ENCODE measurements at regions not wholly inside any gene's neighbourhood (a gene's known extent, or its start where the extent isn't known, plus 50 kb on each side); places are given as distances from the start of the nearest gene placed in this dataset.
"Not testable (repeated sequence)": the region's sequence is repeated elsewhere in the genome, so short reads cannot be mapped to it uniquely, and the experiment has no call there.

GRCh38 chr12:97616946-97617345 is 154.3 kb downstream of the RMST start:
- no peak for DNase-seq

DNA sequence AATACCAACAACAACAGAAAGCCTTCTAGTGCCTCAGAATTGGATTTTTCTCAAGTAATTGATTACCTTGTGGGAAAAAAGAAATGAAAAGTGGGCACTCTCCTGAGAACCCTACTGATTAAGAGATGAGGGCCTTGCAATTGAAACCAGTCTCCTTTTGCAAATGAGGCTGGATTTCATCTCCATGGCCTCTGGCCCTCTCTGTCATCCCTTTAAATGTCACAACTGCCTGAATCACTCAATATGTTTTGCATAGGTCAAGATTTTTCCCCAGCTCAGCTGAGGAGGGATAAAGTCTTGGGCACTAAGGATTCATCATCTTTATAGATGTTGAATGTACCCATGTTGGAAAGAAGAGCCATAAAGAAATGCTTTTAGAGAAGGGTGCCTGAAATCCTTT is 166.4 kb downstream of the RMST start:
- no peak for DNase-seq

DNA sequence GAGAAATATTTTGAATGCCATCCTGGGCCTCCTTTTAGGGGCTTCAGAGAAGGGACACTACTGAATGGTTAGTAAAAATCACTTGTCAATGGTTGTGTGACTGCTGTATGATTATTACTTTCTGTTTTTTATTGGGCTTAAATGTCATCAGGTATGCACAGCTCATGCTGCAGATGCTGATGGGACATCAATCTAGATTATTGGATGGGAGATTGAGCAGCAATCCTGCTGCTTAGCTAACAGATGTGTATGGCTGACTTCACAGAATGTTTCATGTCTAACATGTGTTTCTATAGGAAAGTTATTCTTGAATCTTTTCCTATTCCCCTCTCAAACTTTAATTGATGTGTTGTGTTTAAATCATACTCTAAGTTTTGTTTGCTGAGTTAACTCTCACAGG is 166.8 kb downstream of the RMST start:
- no peak for DNase-seq

GRCh38 chr12:97630356-97630755 is 167.8 kb downstream of the RMST start:
- DNase-seq, result no peak

- DNase-seq, result no peak
Observed at GRCh38 chr12:97630875-97631274, 168.3 kb downstream of the RMST start.

DNA sequence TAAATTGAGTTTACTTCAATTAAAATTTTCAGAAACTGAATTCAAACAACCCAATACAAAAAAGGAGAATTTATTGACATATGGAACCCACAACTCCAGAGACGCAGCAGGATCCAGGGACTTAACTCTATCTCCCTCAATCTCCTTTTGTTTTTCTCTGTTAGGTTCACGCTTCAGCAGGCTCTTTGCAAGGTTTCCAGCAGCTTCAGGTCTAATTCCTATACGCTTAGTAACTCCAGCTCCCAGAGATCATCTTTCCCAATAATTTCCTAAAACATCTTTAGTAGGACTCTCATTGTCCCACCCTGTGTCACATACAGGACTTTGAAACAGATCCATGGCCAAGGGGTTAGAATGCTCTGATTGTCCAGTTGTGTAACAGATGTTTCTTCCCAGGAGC is 175.2 kb downstream of the RMST start:
- no peak for DNase-seq

- no peak for DNase-seq
Observed at GRCh38 chr12:97638739-97639138, 176.1 kb downstream of the RMST start.

DNA sequence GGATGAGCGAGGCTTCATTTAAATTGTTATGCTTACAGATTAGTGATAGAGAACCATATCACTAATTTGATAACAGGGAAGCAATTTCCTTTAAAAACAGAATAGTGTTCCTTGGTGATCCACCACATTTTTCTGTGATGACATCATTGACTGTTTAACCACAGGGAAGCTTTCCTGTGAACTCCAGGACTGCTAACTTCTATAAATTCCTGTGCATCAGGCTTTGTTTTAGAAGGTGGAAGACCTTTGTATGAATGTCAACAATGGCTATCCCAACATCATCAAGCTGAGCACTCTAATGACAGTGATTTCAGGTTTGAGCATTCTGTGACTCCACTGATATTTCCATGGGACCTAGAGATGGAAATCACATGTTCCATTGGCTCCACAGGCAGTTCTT is 177.1 kb downstream of the RMST start:
- DNase-seq, result no peak

- DNase-seq, result no peak
Observed at GRCh38 chr12:97640826-97641225, 178.2 kb downstream of the RMST start.

DNA sequence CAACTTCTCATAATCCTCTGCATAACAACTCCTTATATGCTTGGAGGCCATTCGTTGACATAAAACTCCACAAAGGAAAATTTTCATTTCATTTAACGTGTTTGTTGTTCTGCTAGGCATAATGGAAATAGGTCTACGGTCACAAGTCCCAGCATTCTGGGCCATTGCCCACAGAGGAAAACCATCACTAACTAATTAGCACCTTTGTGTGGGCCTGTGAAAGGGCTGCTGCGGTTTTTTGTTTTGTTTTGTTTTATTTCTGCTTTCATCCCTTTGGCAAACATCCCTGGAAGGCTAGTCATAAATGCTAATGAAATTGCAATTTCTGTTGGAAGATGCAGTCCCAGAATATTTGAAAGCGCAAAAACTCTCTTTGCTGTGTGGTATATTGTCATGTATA is 180.3 kb downstream of the RMST start:
- DNase-seq, result no peak

- DNase-seq, result no peak
Observed at GRCh38 chr12:97643924-97644323, 181.3 kb downstream of the RMST start.

DNA sequence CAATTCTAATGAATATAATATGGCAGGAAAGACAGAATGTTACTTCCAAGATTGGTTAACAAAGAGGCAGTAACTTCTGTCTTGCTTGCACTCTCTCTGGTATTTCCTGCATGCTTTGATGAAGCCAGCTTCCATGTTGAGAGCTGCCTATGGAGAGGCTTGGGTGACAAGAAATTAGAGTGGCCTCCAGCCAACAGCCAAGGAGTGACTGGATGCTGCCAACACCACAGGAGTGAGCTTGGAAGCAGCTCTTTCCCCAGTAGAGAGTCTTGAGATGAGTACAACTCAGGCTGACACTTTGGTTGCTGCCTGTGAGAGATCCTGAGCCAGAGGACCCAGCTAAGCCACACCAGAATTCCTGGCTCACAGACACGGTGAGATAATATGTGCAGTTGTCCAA is 183.1 kb downstream of the RMST start:
- DNase-seq, result no peak

DNA sequence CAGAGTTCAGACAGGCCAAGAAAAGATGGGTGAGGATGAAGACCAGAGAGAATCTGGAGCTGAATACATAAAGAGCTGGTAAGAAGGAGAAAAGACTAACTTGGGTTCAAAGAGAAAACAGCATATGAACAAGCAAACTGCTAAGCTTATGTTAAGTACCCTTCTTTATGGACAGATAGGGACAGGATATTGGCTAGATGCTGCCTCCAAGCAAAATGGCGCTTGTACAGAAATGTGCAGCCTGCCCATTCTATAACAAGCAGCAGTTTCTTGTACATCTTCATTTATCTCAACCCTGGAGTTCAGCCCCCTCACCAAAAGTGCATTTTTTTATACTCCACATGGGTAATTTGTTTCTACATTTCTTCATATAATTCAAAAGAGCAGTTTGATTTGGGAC is 184.5 kb downstream of the RMST start:
- no peak for DNase-seq

GRCh38 chr12:97650242-97650641 is 187.6 kb downstream of the RMST start:
- DNase-seq, result no peak

GRCh38 chr12:97656548-97656947 is 193.9 kb downstream of the RMST start:
- not testable (repeated sequence) for DNase-seq

GRCh38 chr12:97659117-97659880 is 196.7 kb downstream of the RMST start:
- no peak for DNase-seq

DNA sequence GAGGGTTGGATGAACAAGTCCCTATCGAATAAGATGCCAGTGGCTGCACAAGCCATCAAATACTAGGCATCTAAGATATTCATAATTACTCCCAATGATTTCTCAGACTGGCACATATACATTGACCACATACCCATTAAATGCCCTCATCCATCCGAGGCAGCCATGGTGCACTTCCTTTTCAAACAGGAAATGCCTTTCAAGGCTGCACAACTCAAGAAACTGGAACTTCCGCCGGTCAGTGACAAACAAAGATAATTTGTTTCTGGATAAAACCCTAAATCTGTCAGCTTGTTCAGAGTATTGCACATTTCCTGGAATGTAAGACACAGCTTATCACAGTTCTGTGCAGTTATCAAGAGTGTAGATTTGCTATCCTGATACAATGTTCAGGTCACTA is 203.7 kb downstream of the RMST start:
- DNase-seq, result no peak

- DNase-seq, result no peak
Observed at GRCh38 chr12:97672870-97673269, 210.3 kb downstream of the RMST start.

DNA sequence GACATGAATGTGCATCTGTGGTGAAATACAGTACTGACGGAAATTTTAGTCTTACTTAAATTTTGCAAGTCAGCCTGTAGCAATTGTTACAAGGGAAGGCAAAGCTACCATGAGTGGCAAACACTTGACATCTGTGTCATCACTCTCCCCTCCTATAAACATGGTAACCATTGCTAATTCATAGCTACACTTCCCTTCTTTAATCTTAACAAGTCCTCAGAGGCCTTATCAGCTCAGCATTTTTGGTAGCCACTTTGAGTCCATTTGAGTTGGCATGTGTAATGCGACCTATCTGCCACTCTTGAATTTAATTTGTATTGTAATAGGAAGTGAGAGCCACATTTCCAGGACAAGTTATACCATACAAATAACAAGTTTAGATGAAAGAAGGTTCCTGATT is 218.1 kb downstream of the RMST start:
- no peak for DNase-seq

- DNase-seq, result no peak
Observed at GRCh38 chr12:97681612-97682504, 219.3 kb downstream of the RMST start.

DNA sequence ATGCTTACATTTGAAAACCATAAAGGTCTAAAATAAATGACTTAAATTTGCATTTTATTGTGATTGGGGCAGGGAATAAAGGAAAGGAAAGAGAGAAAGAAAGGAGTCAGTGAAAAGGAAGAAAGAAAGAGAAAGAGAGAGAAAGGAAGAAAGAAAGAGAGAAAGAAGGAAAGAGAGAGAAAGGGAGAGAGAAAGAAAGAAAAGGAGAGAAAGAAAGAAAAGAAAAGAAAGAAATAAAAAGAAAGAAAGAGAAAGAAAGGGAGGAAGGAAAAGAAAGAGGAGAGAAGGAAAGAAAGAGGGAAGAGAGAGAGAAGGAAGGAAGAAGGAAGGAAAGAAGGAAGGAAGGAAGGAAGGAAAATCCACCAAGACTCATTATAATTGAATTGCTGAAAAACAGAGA is 222.8 kb downstream of the RMST start:
- DNase-seq, result no peak

DNA sequence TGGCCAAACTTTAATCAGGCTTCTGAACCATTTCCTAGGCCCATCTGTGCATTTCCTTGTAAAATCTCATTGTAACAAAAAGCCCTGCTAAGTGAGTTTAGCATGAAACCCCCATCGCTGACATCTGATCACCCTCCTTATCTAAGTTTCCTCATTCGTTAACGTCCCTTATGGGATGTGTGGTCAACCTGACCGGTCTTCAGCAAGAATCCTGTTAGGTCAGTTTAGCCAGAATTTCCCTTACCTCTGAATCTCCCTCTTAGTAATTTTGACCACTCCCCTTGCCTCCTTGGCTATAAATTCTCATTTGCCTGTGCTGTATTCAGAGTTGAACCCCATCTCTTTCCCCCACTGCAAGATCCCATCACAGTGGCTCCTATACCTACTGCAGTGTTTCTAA is 239.3 kb downstream of the RMST start:
- no peak for DNase-seq

GRCh38 chr12:97711392-97711791 is 248.8 kb downstream of the RMST start:
- DNase-seq, result no peak

GRCh38 chr12:97713270-97713669 is 250.7 kb downstream of the RMST start:
- no peak for DNase-seq

All from NCI-H1694 (cell line).